ENCODE measurements at regions not wholly inside any gene's neighbourhood (a gene's known extent, or its start where the extent isn't known, plus 50 kb on each side); places are given as distances from the start of the nearest gene placed in this dataset.

DNA sequence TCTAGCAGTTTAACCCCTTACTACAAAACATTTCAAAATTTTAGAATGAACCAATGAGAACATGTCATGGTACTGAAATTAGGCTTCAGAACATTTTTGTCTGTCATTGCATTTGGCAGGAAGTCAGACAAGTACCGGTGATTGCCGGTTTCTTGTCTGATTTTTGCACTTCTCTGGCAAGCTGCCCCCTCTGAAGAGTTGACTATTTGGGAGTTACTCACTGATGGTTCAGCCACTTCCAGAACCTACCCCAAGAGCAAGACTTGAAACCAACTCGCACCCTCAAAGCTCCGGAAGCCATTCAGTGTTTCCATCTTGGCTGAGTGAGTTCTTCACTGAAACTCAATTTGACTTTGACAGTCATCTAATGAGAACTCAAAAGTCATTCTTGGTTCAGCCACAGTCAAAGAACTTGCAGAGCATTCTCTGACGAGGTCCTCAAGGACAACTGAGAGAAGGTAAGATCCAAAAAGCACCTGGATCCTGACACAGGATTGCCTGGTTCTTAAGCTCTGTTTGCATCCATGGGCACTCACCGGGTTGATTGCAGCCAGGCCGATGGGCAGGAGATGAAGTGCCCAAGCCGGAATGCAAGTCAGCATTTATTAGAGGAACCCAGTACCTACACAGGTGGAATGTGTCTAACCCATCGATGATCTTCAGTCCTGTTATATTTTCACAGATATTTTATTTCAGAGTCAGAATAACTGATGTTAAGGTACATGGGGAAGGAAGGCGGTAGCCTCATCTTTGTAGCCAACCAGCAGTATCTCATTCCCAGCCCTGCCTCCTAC is 93.6 kb downstream of the USP22 start:
- no peaks in the 10 kb centered on the region for H3K36me3 ChIP-seq (ENCODE audit: control insufficient read depth, insufficient read depth, low read length)
- no peak for DNase-seq
- Mint-ChIP-seq H3K27me3 (ENCODE audit: insufficient read depth, unreplicated experiment) (peaks cover 3% of the 10 kb centered on the region), H3K27ac (ENCODE audit: unreplicated experiment) (no peak overlapping the region), H3K4me3 (ENCODE audit: unreplicated experiment) (no peak overlapping the region), H3K4me1 (ENCODE audit: low read depth, unreplicated experiment) (peaks cover 21% of the 10 kb centered on the region), H3K9me3 (ENCODE audit: unreplicated experiment) (no peaks in the 10 kb centered on the region), H3K36me3 (ENCODE audit: insufficient read depth, unreplicated experiment) (no peaks in the 10 kb centered on the region)
- TF ChIP-seq, protein P1, sequence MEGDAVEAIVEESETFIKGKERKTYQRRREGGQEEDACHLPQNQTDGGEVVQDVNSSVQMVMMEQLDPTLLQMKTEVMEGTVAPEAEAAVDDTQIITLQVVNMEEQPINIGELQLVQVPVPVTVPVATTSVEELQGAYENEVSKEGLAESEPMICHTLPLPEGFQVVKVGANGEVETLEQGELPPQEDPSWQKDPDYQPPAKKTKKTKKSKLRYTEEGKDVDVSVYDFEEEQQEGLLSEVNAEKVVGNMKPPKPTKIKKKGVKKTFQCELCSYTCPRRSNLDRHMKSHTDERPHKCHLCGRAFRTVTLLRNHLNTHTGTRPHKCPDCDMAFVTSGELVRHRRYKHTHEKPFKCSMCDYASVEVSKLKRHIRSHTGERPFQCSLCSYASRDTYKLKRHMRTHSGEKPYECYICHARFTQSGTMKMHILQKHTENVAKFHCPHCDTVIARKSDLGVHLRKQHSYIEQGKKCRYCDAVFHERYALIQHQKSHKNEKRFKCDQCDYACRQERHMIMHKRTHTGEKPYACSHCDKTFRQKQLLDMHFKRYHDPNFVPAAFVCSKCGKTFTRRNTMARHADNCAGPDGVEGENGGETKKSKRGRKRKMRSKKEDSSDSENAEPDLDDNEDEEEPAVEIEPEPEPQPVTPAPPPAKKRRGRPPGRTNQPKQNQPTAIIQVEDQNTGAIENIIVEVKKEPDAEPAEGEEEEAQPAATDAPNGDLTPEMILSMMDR (IDR thresholded peaks at IDR 0.05; ENCODE audit: insufficient read depth in 1 of 2, low read depth in 1 of 2, low read length in 1 of 2, severe bottlenecking in 1 of 2, unreplicated experiment in 1 of 2) = no peak
- no peaks in the 10 kb centered on the region for H3K27me3 ChIP-seq (replicated peaks; ENCODE audit: control insufficient read depth, insufficient read depth, low read length)
- ChIA-PET CTCF (no interaction called here), POLR2A (no interaction called here)
- H3K4me1 ChIP-seq = no peaks in the 10 kb centered on the region
- H3K4me3 ChIP-seq (ENCODE audit: low read depth, low read length) = no peak overlapping the region
- BruUV-seq (replicated peaks) = no TSS peak
- intact Hi-C loops (cut with micrococcal nuclease; ENCODE audit: unreplicated experiment) = no loop called here
- H3K9me3 ChIP-seq = no peaks in the 10 kb centered on the region
